Activated CD8-positive, alpha-beta T cell treated with anti-CD3 and anti-CD28 coated beads for 36 hours (primary cell): ENCODE measurements at regions not wholly inside any gene's neighbourhood (a gene's known extent, or its start where the extent isn't known, plus 50 kb on each side); places are given as distances from the start of the nearest gene placed in this dataset.

Experiments used
- ATAC-seq: fragments of 200-7000 bp; cut with Tn5 transposase; one replicate; pipeline ENCODE4 v1.10.0; 2021; ENCODE audit warnings: mild to moderate bottlenecking, moderate library complexity
- CTCF ChIA-PET: fragments of 350-600 bp; sonication (Branson Sonifier 250); formaldehyde crosslinking; loops from one replicate; lab custom pipeline; 2021; ENCODE audit warnings: antibody characterized with exemption; lab: Charles Lee
- POLR2A ChIA-PET: fragments of 350-600 bp; sonication (Branson Sonifier 250); formaldehyde crosslinking; loops from one replicate; lab custom pipeline; 2021; ENCODE audit warnings: antibody characterized with exemption; lab: Charles Lee
- DNase-seq: peaks from one replicate; pipeline ENCODE4 v3.0.0-alpha.2; 2020
- H3K27ac Mint-ChIP-seq: one replicate; pipeline ENCODE4 v1.8.0; 2021; ENCODE audit warnings: mild to moderate bottlenecking, mixed read lengths
- H3K27me3 Mint-ChIP-seq: one replicate; pipeline ENCODE4 v1.8.0; 2021; ENCODE audit warnings: mixed read lengths
- H3K36me3 Mint-ChIP-seq: one replicate; pipeline ENCODE4 v1.8.0; 2021; ENCODE audit warnings: low read depth, mixed read lengths
- H3K4me1 Mint-ChIP-seq: one replicate; pipeline ENCODE4 v1.8.0; 2021; ENCODE audit warnings: low read depth, mixed read lengths
- H3K4me3 Mint-ChIP-seq: one replicate; pipeline ENCODE4 v1.8.0; 2021; ENCODE audit warnings: mild to moderate bottlenecking, moderate library complexity, mixed read lengths
- H3K9me3 Mint-ChIP-seq: one replicate; pipeline ENCODE4 v1.8.0; 2021; ENCODE audit warnings: mixed read lengths
- intact Hi-C: fragments of 100-400 bp; cut with micrococcal nuclease; formaldehyde crosslinking; loops from one replicate; pipeline ENCODE4 v1.10.0; 2022
- TF ChIP-seq, protein P1 (sequence below): fragments of 200-600 bp; IDR thresholded peaks from one replicate; pipeline ENCODE4 v1.8.0; 2022; ENCODE audit warnings: antibody characterized with exemption, mild to moderate bottlenecking

DNA sequence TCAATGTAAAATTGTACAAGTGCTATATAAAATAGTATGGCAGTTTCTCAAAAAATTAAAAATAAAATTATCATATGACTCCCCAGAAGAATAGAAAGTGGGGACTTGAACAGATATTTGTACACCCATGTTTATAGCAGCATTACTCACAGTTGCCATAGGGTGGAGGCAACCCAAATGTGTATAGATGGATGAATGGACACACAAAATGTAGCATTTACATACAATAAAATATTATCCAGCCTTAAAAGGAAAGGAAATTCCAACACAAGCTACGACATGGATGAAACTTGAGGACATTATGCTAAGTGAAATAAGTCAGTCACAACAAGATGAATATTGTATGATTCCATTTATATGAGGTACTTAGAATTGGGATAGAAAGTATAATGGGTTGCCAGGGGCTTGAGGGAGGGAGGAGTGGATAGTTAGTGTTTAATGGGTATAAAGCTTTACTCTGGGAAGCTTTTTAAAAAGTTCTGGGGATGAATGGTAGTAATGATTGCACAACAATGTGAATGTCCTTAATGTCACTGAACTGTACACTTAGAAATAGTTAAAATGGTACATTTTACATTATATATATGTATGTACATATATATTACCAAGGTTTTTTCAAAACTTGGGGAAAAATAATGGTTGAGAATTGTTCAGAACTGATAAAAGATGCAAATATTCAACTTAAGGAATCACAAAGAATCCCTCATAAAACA is 53.0 kb upstream of the ADORA3 start:
- no peaks in the 10 kb centered on the region for H3K9me3 Mint-ChIP-seq
- no peak for ATAC-seq
- peaks cover 1% of the 10 kb centered on the region for H3K27me3 Mint-ChIP-seq
- no peak overlapping the region for H3K4me3 Mint-ChIP-seq
- intact Hi-C loops, result no loop called here
- ChIA-PET CTCF (interaction anchor here (0.9 to 2.7 kb wide), 4 partner anchors 11 to 71 kb away, joined by 3 to 12 read pairs (median 3); no protein-coding TSS in a partner anchor), POLR2A (no interaction called here)
- DNase-seq, result peak; percentile 18
- peaks cover 4% of the 10 kb centered on the region for H3K4me1 Mint-ChIP-seq
- H3K36me3 Mint-ChIP-seq, result no peaks in the 10 kb centered on the region
- H3K27ac Mint-ChIP-seq, result no peak overlapping the region
- TF ChIP-seq, protein P1, sequence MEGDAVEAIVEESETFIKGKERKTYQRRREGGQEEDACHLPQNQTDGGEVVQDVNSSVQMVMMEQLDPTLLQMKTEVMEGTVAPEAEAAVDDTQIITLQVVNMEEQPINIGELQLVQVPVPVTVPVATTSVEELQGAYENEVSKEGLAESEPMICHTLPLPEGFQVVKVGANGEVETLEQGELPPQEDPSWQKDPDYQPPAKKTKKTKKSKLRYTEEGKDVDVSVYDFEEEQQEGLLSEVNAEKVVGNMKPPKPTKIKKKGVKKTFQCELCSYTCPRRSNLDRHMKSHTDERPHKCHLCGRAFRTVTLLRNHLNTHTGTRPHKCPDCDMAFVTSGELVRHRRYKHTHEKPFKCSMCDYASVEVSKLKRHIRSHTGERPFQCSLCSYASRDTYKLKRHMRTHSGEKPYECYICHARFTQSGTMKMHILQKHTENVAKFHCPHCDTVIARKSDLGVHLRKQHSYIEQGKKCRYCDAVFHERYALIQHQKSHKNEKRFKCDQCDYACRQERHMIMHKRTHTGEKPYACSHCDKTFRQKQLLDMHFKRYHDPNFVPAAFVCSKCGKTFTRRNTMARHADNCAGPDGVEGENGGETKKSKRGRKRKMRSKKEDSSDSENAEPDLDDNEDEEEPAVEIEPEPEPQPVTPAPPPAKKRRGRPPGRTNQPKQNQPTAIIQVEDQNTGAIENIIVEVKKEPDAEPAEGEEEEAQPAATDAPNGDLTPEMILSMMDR, result no peak

- ATAC-seq, result no peak
- Mint-ChIP-seq H3K4me1 (peaks cover 4% of the 10 kb centered on the region), H3K27ac (no peak overlapping the region), H3K36me3 (no peaks in the 10 kb centered on the region), H3K27me3 (peaks cover 1% of the 10 kb centered on the region), H3K4me3 (no peak overlapping the region), H3K9me3 (no peaks in the 10 kb centered on the region)
- CTCF ChIA-PET, result interaction anchor here (0.5 to 1.0 kb wide), 2 partner anchors 19 to 624 kb away, joined by 4 read pairs; no protein-coding TSS in a partner anchor
- no peak for DNase-seq
- intact Hi-C loops, result no loop called here
- POLR2A ChIA-PET, result no interaction called here
- TF ChIP-seq, protein P1, result no peak
Measured at GRCh38 chr1:111559736-111560279, 56.4 kb upstream of the ADORA3 start.

GRCh38 chr1:111561328-111561727 is 57.9 kb upstream of the ADORA3 start:
- no peak for ATAC-seq

GRCh38 chr1:111563619-111564018 is 56.0 kb upstream of the RAP1A start:
- Mint-ChIP-seq H3K9me3 (no peaks in the 10 kb centered on the region), H3K27me3 (no peaks in the 10 kb centered on the region), H3K27ac (no peak overlapping the region), H3K36me3 (no peaks in the 10 kb centered on the region), H3K4me3 (no peak overlapping the region), H3K4me1 (peaks cover 4% of the 10 kb centered on the region)
- ATAC-seq, result no peak
- DNase-seq, result no peak
- ChIA-PET CTCF (interaction anchor here (0.9 to 1.0 kb wide), 2 partner anchors 10 to 46 kb away, joined by 3 to 4 read pairs; no protein-coding TSS in a partner anchor), POLR2A (no interaction called here)
- TF ChIP-seq, protein P1, result no peak
- intact Hi-C loops, result no loop called here

More at GRCh38 chr1:111561328-111561727, 57.9 kb upstream of the ADORA3 start:
- H3K36me3 Mint-ChIP-seq, result no peaks in the 10 kb centered on the region
- TF ChIP-seq, protein P1, result no peak
- no peak for DNase-seq
- POLR2A ChIA-PET, result interaction anchor here (1.0 kb wide), 1 partner anchor 58 kb away, joined by 3 read pairs; no protein-coding TSS in a partner anchor
- CTCF ChIA-PET, result interaction anchor here (1.0 kb wide), 1 partner anchor 54 kb away, joined by 3 read pairs; no protein-coding TSS in a partner anchor
- H3K4me1 Mint-ChIP-seq, result peaks cover 4% of the 10 kb centered on the region
- H3K4me3 Mint-ChIP-seq, result no peak overlapping the region
- intact Hi-C loops, result no loop called here
- no peak overlapping the region for H3K27ac Mint-ChIP-seq
- peaks cover 1% of the 10 kb centered on the region for H3K27me3 Mint-ChIP-seq
- H3K9me3 Mint-ChIP-seq, result no peaks in the 10 kb centered on the region

GRCh38 chr1:111565079-111565478 is 54.5 kb upstream of the RAP1A start:
- Mint-ChIP-seq H3K27me3 (no peaks in the 10 kb centered on the region), H3K4me3 (no peak overlapping the region), H3K36me3 (no peaks in the 10 kb centered on the region), H3K9me3 (no peaks in the 10 kb centered on the region), H3K4me1 (no peaks in the 10 kb centered on the region), H3K27ac (no peak overlapping the region)
- no peak for DNase-seq
- TF ChIP-seq, protein P1, result no peak
- intact Hi-C loops, result no loop called here
- POLR2A ChIA-PET, result no interaction called here
- ATAC-seq, result no peak
- CTCF ChIA-PET, result interaction anchor here (0.7 kb wide), 1 partner anchor 109 kb away, joined by 4 read pairs; no protein-coding TSS in a partner anchor
